ENCODE measurements at regions not wholly inside any gene's neighbourhood (a gene's known extent, or its start where the extent isn't known, plus 50 kb on each side); places are given as distances from the start of the nearest gene placed in this dataset.

GRCh38 chr6:169832247-169832948, 81.0 kb downstream of the ERMARD start:
- 38 to 42% methylated on average over 4 of the region's 4 CpGs for WGBS, 2 donors
- H3K36me3 ChIP-seq (ENCODE audit: control insufficient read depth in 2 of 2, insufficient read depth in 2 of 2, low read length in 1 of 2), result no peaks in the 10 kb centered on the region
- no peak overlapping the region for H3K27ac ChIP-seq (ENCODE audit: low read depth in 2 of 2, low read length in 1 of 2)
- H3K4me1 ChIP-seq (ENCODE audit: control insufficient read depth in 2 of 2, insufficient read depth in 2 of 2, low read length in 1 of 2), result no peaks in the 10 kb centered on the region
- no peak overlapping the region for H3K4me3 ChIP-seq (ENCODE audit: low read depth in 1 of 2, low read length in 2 of 2)
- no peaks in the 10 kb centered on the region for H3K9me3 ChIP-seq (ENCODE audit: control insufficient read depth in 2 of 2, insufficient read depth in 1 of 2, low read depth in 1 of 2, low read length in 1 of 2)
- H3K27me3 ChIP-seq (ENCODE audit: control insufficient read depth in 1 of 2, insufficient read depth in 2 of 2, low read length in 2 of 2), result no peaks in the 10 kb centered on the region

GRCh38 chr6:169831450-169832246, 80.2 kb downstream of the ERMARD start:
- WGBS, 2 donors, result 26% methylated on average over 32 of the region's 32 CpGs
- Histone ChIP-seq H3K27ac (ENCODE audit: low read depth in 2 of 2, low read length in 1 of 2) (no peak overlapping the region), H3K4me1 (ENCODE audit: control insufficient read depth in 2 of 2, insufficient read depth in 2 of 2, low read length in 1 of 2) (no peaks in the 10 kb centered on the region), H3K9me3 (ENCODE audit: control insufficient read depth in 2 of 2, insufficient read depth in 1 of 2, low read depth in 1 of 2, low read length in 1 of 2) (no peaks in the 10 kb centered on the region), H3K36me3 (ENCODE audit: control insufficient read depth in 2 of 2, insufficient read depth in 2 of 2, low read length in 1 of 2) (no peaks in the 10 kb centered on the region), H3K27me3 (ENCODE audit: control insufficient read depth in 1 of 2, insufficient read depth in 2 of 2, low read length in 2 of 2) (no peaks in the 10 kb centered on the region), H3K4me3 (ENCODE audit: low read depth in 1 of 2, low read length in 2 of 2) (no peak overlapping the region)

Measured in esophagus (tissue), 2 donors.